Mesenchymal stem cell (in vitro differentiated cells and primary cell): ENCODE measurements at regions not wholly inside any gene's neighbourhood (a gene's known extent, or its start where the extent isn't known, plus 50 kb on each side); places are given as distances from the start of the nearest gene placed in this dataset.

Experiments used
- DNase-seq: peaks from one replicate; pipeline ENCODE4 v3.0.0-alpha.2; 2013
- H2AFZ ChIP-seq: one replicate; pipeline ENCODE4 v1.6.1; 2013; ENCODE audit warnings: low read depth, mild to moderate bottlenecking, control low read depth, inconsistent platforms, low read length, moderate library complexity
- H2AK5ac ChIP-seq: 2 replicates; pipeline ENCODE4 v1.6.1; 2013; ENCODE audit warnings: low read length, moderate library complexity, mild to moderate bottlenecking, inconsistent platforms; ENCODE audit not compliant: severe bottlenecking
- H2BK120ac ChIP-seq: one replicate; pipeline ENCODE4 v1.6.1; 2013; ENCODE audit warnings: low read depth, mild to moderate bottlenecking, inconsistent platforms, low read length, moderate library complexity
- H2BK12ac ChIP-seq, 2 experiments: one replicate each; pipeline ENCODE4 v1.6.1; 2013; ENCODE audit warnings: inconsistent platforms in 2 of 2, low read length in 2 of 2, mild to moderate bottlenecking in 2 of 2, moderate library complexity in 2 of 2, control low read depth in 1 of 2
- H2BK15ac ChIP-seq: one replicate; pipeline ENCODE4 v1.6.1; 2013; ENCODE audit warnings: mild to moderate bottlenecking, low read depth, inconsistent platforms; ENCODE audit not compliant: poor library complexity, severe bottlenecking
- H2BK5ac ChIP-seq: 2 replicates; pipeline ENCODE4 v1.6.1; 2013; ENCODE audit warnings: low read depth, mild to moderate bottlenecking, low read length, control low read depth, inconsistent platforms; ENCODE audit not compliant: poor library complexity, severe bottlenecking
- H3K14ac ChIP-seq, 2 experiments: one replicate each; pipeline ENCODE4 v1.6.1; 2013; ENCODE audit warnings: inconsistent platforms in 2 of 2, low read length in 2 of 2, control low read depth in 1 of 2, mild to moderate bottlenecking in 1 of 2, moderate library complexity in 1 of 2
- H3K18ac ChIP-seq, 2 experiments: one replicate each; pipeline ENCODE4 v1.6.1; 2013; ENCODE audit warnings: inconsistent platforms in 2 of 2, low read length in 2 of 2, control low read depth in 1 of 2, low read depth in 1 of 2, mild to moderate bottlenecking in 1 of 2
- H3K23ac ChIP-seq, 2 experiments: one replicate each; pipeline ENCODE4 v1.6.1; 2013; ENCODE audit warnings: inconsistent platforms in 2 of 2, low read length in 2 of 2, mild to moderate bottlenecking in 2 of 2, moderate library complexity in 2 of 2, control low read depth in 1 of 2
- H3K27ac ChIP-seq: 2 replicates; pipeline ENCODE4 v1.5.1; 2013; ENCODE audit warnings: mild to moderate bottlenecking, moderate library complexity, low read length, control low read depth, inconsistent platforms; ENCODE audit not compliant: poor library complexity, severe bottlenecking
- H3K27me3 ChIP-seq, 2 experiments: 2 replicates each; pipeline versions ENCODE4 v1.6.1 to v1.7.0; 2013; ENCODE audit warnings: low read length in 2 of 2, mild to moderate bottlenecking in 2 of 2, moderate library complexity in 2 of 2, control low read depth in 1 of 2, inconsistent platforms in 1 of 2; ENCODE audit not compliant: control insufficient read depth in 1 of 2, insufficient read depth in 1 of 2
- H3K36me3 ChIP-seq, 2 experiments: 2 replicates each; pipeline versions ENCODE4 v1.6.1 to v1.7.0; 2013; ENCODE audit warnings: low read length in 2 of 2, control low read depth in 1 of 2, inconsistent platforms in 1 of 2, low read depth in 1 of 2, mild to moderate bottlenecking in 1 of 2; ENCODE audit not compliant: insufficient read depth in 2 of 2, control insufficient read depth in 1 of 2
- H3K4ac ChIP-seq, 2 experiments: one replicate each; pipeline ENCODE4 v1.6.1; 2013; ENCODE audit warnings: inconsistent platforms in 2 of 2, low read length in 2 of 2, mild to moderate bottlenecking in 2 of 2, moderate library complexity in 2 of 2, control low read depth in 1 of 2, low read depth in 1 of 2
- H3K4me1 ChIP-seq: 2 replicates; pipeline ENCODE4 v1.6.1; 2013; ENCODE audit warnings: low read depth, low read length, control low read depth; ENCODE audit not compliant: control insufficient read depth, insufficient read depth
- H3K4me2 ChIP-seq: 2 replicates; pipeline ENCODE4 v1.6.1; 2013; ENCODE audit warnings: low read length, mild to moderate bottlenecking, inconsistent platforms; ENCODE audit not compliant: poor library complexity, severe bottlenecking
- H3K4me3 ChIP-seq, 2 experiments: 2 replicates each; pipeline versions ENCODE4 v1.5.1 to v1.7.0; 2013; ENCODE audit warnings: low read length in 2 of 2, mild to moderate bottlenecking in 2 of 2, control low read depth in 1 of 2, low read depth in 1 of 2; ENCODE audit not compliant: insufficient read depth in 1 of 2
- H3K79me1 ChIP-seq: replicated peaks from 2 replicates; pipeline ENCODE4 v1.6.1; 2013; ENCODE audit warnings: mild to moderate bottlenecking, control low read depth, low read length, inconsistent platforms; ENCODE audit not compliant: poor library complexity, severe bottlenecking
- H3K9ac ChIP-seq: 2 replicates; pipeline ENCODE4 v1.7.0; 2013; ENCODE audit warnings: mild to moderate bottlenecking, low read length, moderate library complexity
- H3K9me3 ChIP-seq: 2 replicates; pipeline ENCODE4 v1.7.0; 2013; ENCODE audit warnings: mild to moderate bottlenecking, low read length; ENCODE audit not compliant: control insufficient read depth
- H4K8ac ChIP-seq: one replicate; pipeline ENCODE4 v1.6.1; 2013; ENCODE audit warnings: inconsistent platforms, mild to moderate bottlenecking, low read length, moderate library complexity
- H4K91ac ChIP-seq: one replicate; pipeline ENCODE4 v1.6.1; 2013; ENCODE audit warnings: mild to moderate bottlenecking, low read length, inconsistent platforms
- whole genome bisulfite sequencing: methylation state at CpG from one replicate; pipeline ENCODE4 v1.1.7; 2013; ENCODE audit warnings: mixed read lengths; 5-methylcytosine and 5-hydroxymethylcytosine counted together

GRCh38 chr20:39165099-39165498 is 203.0 kb downstream of the DHX35 start:
- H3K23ac ChIP-seq, result no peak overlapping the region
- 77% methylated on average over 6 of the region's 6 CpGs for WGBS
- no peak overlapping the region for H2AFZ ChIP-seq

GRCh38 chr20:39164642-39165041 is 202.5 kb downstream of the DHX35 start:
- Histone ChIP-seq H3K4ac (no peak overlapping the region), H3K4me3 (no peak overlapping the region), H3K4me1 (no peaks in the 10 kb centered on the region), H3K9me3 (no peaks in the 10 kb centered on the region), H2BK12ac (no peak overlapping the region), H3K27ac (no peak overlapping the region), H2BK15ac (no peak overlapping the region), H3K14ac (no peak overlapping the region), H3K23ac (no peak overlapping the region), H2BK5ac (no peak overlapping the region), H3K9ac (no peak overlapping the region), H3K79me1 (no peaks in the 10 kb centered on the region), H3K4me2 (no peak overlapping the region), H2BK120ac (no peak overlapping the region), H4K8ac (no peak overlapping the region), H3K18ac (no peak overlapping the region), H3K36me3 (no peaks in the 10 kb centered on the region), H2AK5ac (no peak overlapping the region), H2AFZ (no peak overlapping the region), H4K91ac (no peak overlapping the region), H3K27me3 (peaks cover 0 to 17% of the 10 kb centered on the region in 2 experiments)
- no peak for DNase-seq
- 100% methylated on average over 1 of the region's 2 CpGs for WGBS

More at GRCh38 chr20:39165099-39165498, 203.0 kb downstream of the DHX35 start:
- Histone ChIP-seq H3K27me3 (peaks cover 0 to 16% of the 10 kb centered on the region in 2 experiments), H3K4ac (no peak overlapping the region), H3K79me1 (no peaks in the 10 kb centered on the region), H3K27ac (no peak overlapping the region), H3K14ac (no peak overlapping the region), H3K9me3 (no peaks in the 10 kb centered on the region), H3K4me3 (no peak overlapping the region), H3K36me3 (no peaks in the 10 kb centered on the region), H4K8ac (no peak overlapping the region), H2BK12ac (no peak overlapping the region), H3K9ac (no peak overlapping the region), H2AK5ac (no peak overlapping the region), H2BK15ac (no peak overlapping the region), H2BK120ac (no peak overlapping the region), H3K4me1 (no peaks in the 10 kb centered on the region), H3K4me2 (no peak overlapping the region), H4K91ac (no peak overlapping the region), H3K18ac (no peak overlapping the region), H2BK5ac (no peak overlapping the region)
- DNase-seq, result no peak

DNA sequence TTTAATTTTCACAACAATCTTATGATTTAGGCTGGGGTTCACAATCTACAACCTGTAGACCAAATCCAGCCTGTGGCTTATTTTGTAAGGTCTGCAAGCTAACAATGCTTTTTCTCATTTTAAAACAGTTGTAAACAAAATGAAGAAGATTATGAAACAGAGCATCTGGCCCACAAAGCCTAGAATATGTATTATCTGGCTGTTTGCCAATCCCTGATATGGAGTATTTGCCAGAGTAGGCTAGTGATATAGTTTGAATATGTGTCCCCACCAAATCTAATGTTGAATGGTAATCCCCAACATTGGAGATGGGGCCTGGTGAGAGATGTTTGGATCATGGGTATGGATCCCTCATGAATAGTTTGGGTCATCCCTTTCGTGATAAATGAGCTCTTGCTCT is 201.8 kb downstream of the DHX35 start:
- no peak overlapping the region for H2BK5ac ChIP-seq
- no peak overlapping the region for H2BK12ac ChIP-seq
- H3K18ac ChIP-seq, result no peak overlapping the region
- no peaks in the 10 kb centered on the region for H3K79me1 ChIP-seq
- no peak overlapping the region for H2BK120ac ChIP-seq
- no peak overlapping the region for H3K23ac ChIP-seq
- no peaks in the 10 kb centered on the region for H3K9me3 ChIP-seq
- H2AFZ ChIP-seq, result no peak overlapping the region
- DNase-seq, result no peak
- H3K4ac ChIP-seq, result no peak overlapping the region
- no peak overlapping the region for H3K4me2 ChIP-seq
- H4K91ac ChIP-seq, result no peak overlapping the region
- peaks cover 0 to 20% of the 10 kb centered on the region in 2 experiments for H3K27me3 ChIP-seq
- no peak overlapping the region for H2AK5ac ChIP-seq
- no peak overlapping the region for H3K4me3 ChIP-seq
- H3K27ac ChIP-seq, result no peak overlapping the region
- H4K8ac ChIP-seq, result no peak overlapping the region
- H3K4me1 ChIP-seq, result no peaks in the 10 kb centered on the region
- no peak overlapping the region for H3K9ac ChIP-seq
- no peak overlapping the region for H2BK15ac ChIP-seq
- 69% methylated on average over 1 of the region's 1 CpG for WGBS
- no peaks in the 10 kb centered on the region for H3K36me3 ChIP-seq
- no peak overlapping the region for H3K14ac ChIP-seq

- WGBS, result 50% methylated on average over 1 of the region's 1 CpG
- no peak overlapping the region for H2AK5ac ChIP-seq
Measured at GRCh38 chr20:39161900-39162299, 199.8 kb downstream of the DHX35 start.

More at GRCh38 chr20:39161900-39162299, 199.8 kb downstream of the DHX35 start:
- no peak overlapping the region for H3K27ac ChIP-seq
- no peak overlapping the region for H2AFZ ChIP-seq
- H2BK15ac ChIP-seq, result no peak overlapping the region
- no peak overlapping the region for H3K4me3 ChIP-seq
- H4K8ac ChIP-seq, result no peak overlapping the region
- H2BK120ac ChIP-seq, result no peak overlapping the region
- H3K4me1 ChIP-seq, result no peaks in the 10 kb centered on the region
- no peak overlapping the region for H3K4ac ChIP-seq
- no peak overlapping the region for H3K9ac ChIP-seq
- no peak overlapping the region for H3K14ac ChIP-seq
- no peaks in the 10 kb centered on the region for H3K36me3 ChIP-seq
- no peaks in the 10 kb centered on the region for H3K9me3 ChIP-seq
- no peak for DNase-seq
- no peaks in the 10 kb centered on the region for H3K79me1 ChIP-seq
- H2BK5ac ChIP-seq, result no peak overlapping the region
- peaks cover 0 to 24% of the 10 kb centered on the region in 2 experiments for H3K27me3 ChIP-seq
- no peak overlapping the region for H4K91ac ChIP-seq
- H2BK12ac ChIP-seq, result no peak overlapping the region
- no peak overlapping the region for H3K18ac ChIP-seq
- H3K23ac ChIP-seq, result no peak overlapping the region
- H3K4me2 ChIP-seq, result no peak overlapping the region
